SKM-1 treated with dmso at 0.1 percent for 144 hours (cell line): ENCODE measurements at regions not wholly inside any gene's neighbourhood (a gene's known extent, or its start where the extent isn't known, plus 50 kb on each side); places are given as distances from the start of the nearest gene placed in this dataset.

ENCODE experiments used
- DNase-seq: peaks from one replicate; lab custom pipeline; 2025; ENCODE audit not compliant: unreplicated experiment; lab: John Stamatoyannopoulos, UW

GRCh38 chr6:117167520-117168271 is 97.7 kb upstream of the VGLL2 start:
- no peak for DNase-seq

GRCh38 chr6:117168296-117169063 is 96.9 kb upstream of the VGLL2 start:
- no peak for DNase-seq

DNA sequence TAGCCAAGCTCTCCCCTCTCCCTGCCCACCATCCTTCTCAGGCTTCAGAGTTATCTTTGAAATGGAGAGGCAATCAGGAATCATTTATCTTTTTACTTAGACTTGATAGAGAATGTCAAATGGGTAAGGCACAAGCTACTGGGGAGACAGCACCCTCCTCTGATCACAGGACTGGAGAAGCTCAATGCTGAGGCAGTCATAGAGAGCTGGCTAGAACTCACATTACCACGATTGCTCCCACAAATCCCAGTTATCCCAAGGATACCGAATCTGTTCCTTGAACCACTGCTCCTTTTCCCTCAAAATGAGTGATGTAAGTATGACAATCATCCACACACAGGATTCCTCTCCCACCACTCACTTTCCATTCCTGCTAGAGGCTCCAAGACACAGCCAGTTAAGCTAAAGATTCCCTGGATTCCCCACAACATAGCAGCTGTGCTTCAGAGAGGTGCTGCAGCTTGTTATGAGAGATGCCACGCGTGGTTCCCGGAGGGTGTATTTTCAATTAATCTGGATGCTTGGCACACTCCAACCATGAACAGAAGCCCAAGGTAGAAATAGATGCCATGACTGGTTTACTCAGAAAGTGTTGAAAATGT is 96.2 kb upstream of the VGLL2 start:
- DNase-seq = no peak

DNA sequence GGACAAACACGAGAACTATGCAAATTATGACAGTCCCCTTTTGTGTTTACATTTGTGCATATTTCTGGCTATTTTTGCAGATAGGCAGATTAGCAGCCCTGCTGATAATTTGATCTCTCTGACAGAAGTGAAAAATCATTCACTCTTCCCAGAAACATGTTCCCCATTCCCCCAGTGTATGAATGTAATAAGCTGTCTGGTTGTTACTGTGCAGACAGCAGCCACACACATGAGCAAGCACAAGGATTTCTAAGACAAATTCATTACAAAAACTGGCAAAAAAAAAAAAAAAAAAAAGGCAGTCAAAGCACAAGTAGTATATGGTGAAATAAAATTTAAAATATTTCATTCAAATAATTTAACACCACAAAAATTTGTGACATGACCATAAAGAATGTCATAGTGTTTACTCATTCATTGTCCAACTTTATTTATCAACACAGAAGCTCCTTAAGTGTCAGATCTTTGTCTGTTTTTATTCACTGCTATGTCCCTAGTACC is 95.5 kb upstream of the VGLL2 start:
- DNase-seq = no peak

- DNase-seq = no peak
Measured at GRCh38 chr6:117174835-117175360, 90.5 kb upstream of the VGLL2 start.

- DNase-seq = peak; percentile 19
Measured at GRCh38 chr6:117188627-117189201, 76.6 kb upstream of the VGLL2 start.

GRCh38 chr6:117191009-117191408 is 74.3 kb upstream of the VGLL2 start:
- DNase-seq = no peak

GRCh38 chr6:117191448-117191847 is 73.9 kb upstream of the VGLL2 start:
- DNase-seq = no peak

GRCh38 chr6:117194271-117194670 is 71.1 kb upstream of the VGLL2 start:
- DNase-seq = no peak

GRCh38 chr6:117194978-117195377 is 70.4 kb upstream of the VGLL2 start:
- DNase-seq = no peak

DNA sequence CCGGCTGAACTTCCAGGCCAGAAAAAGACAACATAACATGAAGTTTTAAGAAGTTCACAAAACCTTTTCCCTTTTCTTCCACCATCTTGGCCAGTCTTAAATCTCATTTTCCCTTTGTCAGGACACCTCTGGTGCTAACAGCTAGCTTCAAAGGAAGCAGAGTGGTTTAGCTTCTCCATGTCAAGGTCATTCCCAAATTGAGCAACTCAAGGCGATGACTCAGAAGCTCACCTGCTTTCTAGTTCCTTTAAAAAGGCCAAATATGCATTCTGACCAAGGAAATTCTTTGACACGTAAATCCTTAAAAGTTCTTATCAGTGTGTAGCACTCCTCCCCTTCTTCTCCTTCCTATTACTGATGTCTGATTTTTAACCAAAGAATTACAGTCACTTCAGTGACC is 69.6 kb upstream of the VGLL2 start:
- DNase-seq = no peak

- no peak for DNase-seq
Measured at GRCh38 chr6:117200067-117200466, 65.3 kb upstream of the VGLL2 start.

GRCh38 chr6:117204903-117205302 is 60.5 kb upstream of the VGLL2 start:
- DNase-seq = no peak

DNA sequence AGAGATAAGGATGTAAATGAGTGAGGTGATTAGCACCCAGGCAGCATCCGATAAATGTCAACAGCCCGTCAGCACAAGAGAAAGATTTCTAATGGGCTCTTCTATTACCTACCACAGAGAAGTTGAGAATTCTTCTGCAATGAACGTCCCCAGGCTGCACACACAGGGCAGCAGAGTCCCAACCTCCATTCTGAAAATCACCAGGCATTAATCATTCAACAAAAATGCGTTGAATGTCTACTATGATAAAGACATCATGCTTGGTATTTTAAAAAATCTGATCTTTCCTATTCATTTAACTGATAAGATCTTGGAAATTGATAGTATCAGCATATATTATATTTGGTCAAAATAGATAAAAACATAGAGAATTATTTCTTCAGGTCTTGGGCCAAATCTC is 59.5 kb upstream of the VGLL2 start:
- no peak for DNase-seq

DNA sequence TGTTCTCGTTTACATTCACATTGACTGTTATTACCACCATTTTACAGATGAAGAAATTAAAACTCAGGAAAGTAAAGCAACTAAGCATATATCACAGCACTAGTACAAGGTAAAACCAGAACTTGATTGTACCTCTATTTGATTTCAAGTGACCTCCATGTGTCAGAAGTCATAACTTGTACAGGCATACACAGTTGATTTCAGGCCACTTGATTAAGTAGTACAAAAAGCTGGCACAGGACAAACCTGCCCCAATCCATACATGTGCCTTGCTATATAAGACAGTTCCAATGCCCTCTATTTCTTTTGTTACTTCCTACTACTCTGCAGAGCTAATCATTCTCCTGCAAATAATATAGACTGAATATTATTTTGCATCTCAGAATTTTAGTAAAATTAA is 58.8 kb upstream of the VGLL2 start:
- DNase-seq = no peak

GRCh38 chr6:117206944-117207687 is 58.2 kb upstream of the VGLL2 start:
- DNase-seq = no peak

- DNase-seq = no peak
Measured at GRCh38 chr6:117210279-117210678, 55.1 kb upstream of the VGLL2 start.

DNA sequence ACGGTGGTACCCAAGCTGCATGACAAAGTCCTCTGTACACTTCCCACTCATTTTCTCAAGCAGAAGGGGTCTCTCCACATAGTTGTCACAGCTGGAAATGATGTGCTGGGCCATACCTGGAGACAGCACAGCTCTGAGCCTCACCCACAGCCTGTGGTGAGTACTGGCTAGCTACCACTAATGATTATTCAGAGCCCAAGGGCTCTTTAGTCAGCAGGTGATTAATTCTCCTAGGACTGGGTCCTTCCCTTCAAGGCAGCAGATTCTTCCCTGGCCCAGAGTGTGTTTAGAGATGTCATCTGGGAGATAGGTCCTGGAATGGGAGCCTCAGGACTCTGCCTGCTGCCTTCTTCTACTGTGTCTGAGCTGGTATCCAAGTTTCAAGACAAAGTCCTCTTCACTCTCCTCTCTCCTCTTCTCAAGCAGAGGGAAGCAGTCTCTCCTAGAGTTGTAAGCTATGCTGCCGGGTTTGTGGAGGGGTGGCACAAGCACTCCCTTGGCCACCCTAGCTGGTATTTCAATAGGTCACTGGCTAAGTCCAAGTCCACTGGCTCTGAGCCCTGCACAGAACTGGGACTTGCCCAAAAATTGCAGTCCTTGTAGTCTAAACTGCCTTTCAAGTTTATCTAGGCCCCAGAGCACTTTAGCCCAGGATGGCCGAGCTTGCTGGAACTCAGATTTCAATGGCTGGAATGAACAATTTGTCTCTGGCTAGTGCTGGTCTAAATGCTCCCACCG is 49.8 kb upstream of the VGLL2 start:
- DNase-seq = no peak
